GM19397 (cell line): ENCODE measurements at regions not wholly inside any gene's neighbourhood (a gene's known extent, or its start where the extent isn't known, plus 50 kb on each side); places are given as distances from the start of the nearest gene placed in this dataset.

Experiments used
- ATAC-seq: cut with Tn5 transposase; IDR thresholded peaks from one replicate; pipeline ENCODE4 v1.9.1; 2021; ENCODE audit warnings: mild to moderate bottlenecking, moderate library complexity; ENCODE audit not compliant: unreplicated experiment

GRCh38 chr4:178340468-178340867 lies 898.2 kb upstream of the AGA start:
- ATAC-seq = no peak

GRCh38 chr4:178344096-178344495 lies 901.9 kb upstream of the AGA start:
- no peak for ATAC-seq

- no peak for ATAC-seq
Measured at GRCh38 chr4:178347111-178347510, 904.9 kb upstream of the AGA start.

- ATAC-seq = no peak
Measured at GRCh38 chr4:178349601-178350000, 907.4 kb upstream of the AGA start.

- ATAC-seq = no peak
Measured at GRCh38 chr4:178351185-178351584, 908.9 kb upstream of the AGA start.

- ATAC-seq = no peak
Measured at GRCh38 chr4:178356725-178357124, 914.5 kb upstream of the AGA start.

- no peak for ATAC-seq
Measured at GRCh38 chr4:178385481-178385880, 943.2 kb upstream of the AGA start.

GRCh38 chr4:178387756-178388155 lies 945.5 kb upstream of the AGA start:
- no peak for ATAC-seq

- ATAC-seq = no peak
Measured at GRCh38 chr4:178395798-178396197, 953.6 kb upstream of the AGA start.

- no peak for ATAC-seq
Measured at GRCh38 chr4:178412455-178412854, 970.2 kb upstream of the AGA start.

GRCh38 chr4:178414042-178414441 lies 971.8 kb upstream of the AGA start:
- ATAC-seq = no peak

GRCh38 chr4:178414881-178415446 lies 972.7 kb upstream of the AGA start:
- no peak for ATAC-seq

GRCh38 chr4:178415925-178416324 lies 973.7 kb upstream of the AGA start:
- ATAC-seq = no peak

- ATAC-seq = no peak
Measured at GRCh38 chr4:178423366-178423765, 981.1 kb upstream of the AGA start.

GRCh38 chr4:178426871-178427270 lies 984.6 kb upstream of the AGA start:
- ATAC-seq = no peak

- ATAC-seq = no peak
Measured at GRCh38 chr4:178427663-178428062, 985.4 kb upstream of the AGA start.

GRCh38 chr4:178448372-178449035 lies 1006.3 kb upstream of the AGA start:
- ATAC-seq = no peak

- no peak for ATAC-seq
Measured at GRCh38 chr4:178450614-178451013, 1008.4 kb upstream of the AGA start.

- ATAC-seq = no peak
Measured at GRCh38 chr4:178453057-178453456, 1010.8 kb upstream of the AGA start.

- no peak for ATAC-seq
Measured at GRCh38 chr4:178457286-178457685, 1015.0 kb upstream of the AGA start.

- no peak for ATAC-seq
Measured at GRCh38 chr4:178462710-178463109, 1020.5 kb upstream of the AGA start.

GRCh38 chr4:178463747-178464146 lies 1021.5 kb upstream of the AGA start:
- no peak for ATAC-seq
